Stimulated activated naive CD8-positive, alpha-beta T cell treated with anti-CD3 and anti-CD28 coated beads, Interleukin-15, amount 100 ng/mL, for 72 hours (primary cell): ENCODE measurements at regions not wholly inside any gene's neighbourhood (a gene's known extent, or its start where the extent isn't known, plus 50 kb on each side); places are given as distances from the start of the nearest gene placed in this dataset.
A peak's percentile ranks its signal among the peaks of the same experiment; 100 is the strongest.

Experiments used
- ATAC-seq: fragments of 150-1000 bp; cut with Tn5 transposase; 2 replicates; pipeline ENCODE4 v1.10.0; 2021; ENCODE audit warnings: mild to moderate bottlenecking, moderate library complexity
- DNase-seq, 2 donors: peaks; one replicate each; pipeline ENCODE4 v3.0.0; 2021 to 2022
- H3K27ac Mint-ChIP-seq, 2 donors: one replicate each; pipeline ENCODE4 v1.8.0; 2022; ENCODE audit warnings: mild to moderate bottlenecking in 2 of 2, mixed read lengths in 2 of 2, moderate library complexity in 2 of 2
- H3K27me3 Mint-ChIP-seq: one replicate; pipeline ENCODE4 v1.8.0; 2022; ENCODE audit warnings: mixed read lengths
- H3K4me1 Mint-ChIP-seq: one replicate; pipeline ENCODE4 v1.8.0; 2022; ENCODE audit warnings: mild to moderate bottlenecking, mixed read lengths
- H3K4me3 Mint-ChIP-seq, 2 donors: one replicate each; pipeline ENCODE4 v1.8.0; 2022; ENCODE audit warnings: mild to moderate bottlenecking in 2 of 2, mixed read lengths in 2 of 2, moderate library complexity in 1 of 2
- H3K9me3 Mint-ChIP-seq, 2 donors: one replicate each; pipeline ENCODE4 v1.8.0; 2022; ENCODE audit warnings: mixed read lengths in 2 of 2

- Mint-ChIP-seq H3K4me1 (no peaks in the 10 kb centered on the region), H3K9me3 (no peaks in the 10 kb centered on the region), H3K4me3 (no peak overlapping the region), H3K27me3 (no peaks in the 10 kb centered on the region), H3K27ac (no peak overlapping the region)
- no peak for DNase-seq
- ATAC-seq = peak; percentile 50
Measured at GRCh38 chr13:86201477-86201876, 402.3 kb upstream of the SLITRK6 start.

- Mint-ChIP-seq H3K4me3 (no peak overlapping the region), H3K27ac (no peak overlapping the region), H3K27me3 (no peaks in the 10 kb centered on the region), H3K4me1 (no peaks in the 10 kb centered on the region), H3K9me3 (peaks cover 10 to 11% of the 10 kb centered on the region in 2 donors)
- ATAC-seq (no peak), DNase-seq (no peak)
Measured at GRCh38 chr13:86193281-86193680, 394.1 kb upstream of the SLITRK6 start.

GRCh38 chr13:86188170-86188569, 389.0 kb upstream of the SLITRK6 start:
- no peaks in the 10 kb centered on the region for H3K4me1 Mint-ChIP-seq
- no peaks in the 10 kb centered on the region for H3K27me3 Mint-ChIP-seq
- H3K4me3 Mint-ChIP-seq = no peak overlapping the region
- H3K9me3 Mint-ChIP-seq = peaks cover 14 to 37% of the 10 kb centered on the region in 2 donors
- no peak for DNase-seq
- no peak for ATAC-seq
- no peak overlapping the region for H3K27ac Mint-ChIP-seq

- H3K27me3 Mint-ChIP-seq = no peaks in the 10 kb centered on the region
- no peak for ATAC-seq
- DNase-seq = no peak
- peaks cover 14 to 46% of the 10 kb centered on the region in 2 donors for H3K9me3 Mint-ChIP-seq
- peak overlapping the region in 1 of 2 donors; percentile 27 for H3K27ac Mint-ChIP-seq
- H3K4me3 Mint-ChIP-seq = no peak overlapping the region
- no peaks in the 10 kb centered on the region for H3K4me1 Mint-ChIP-seq
Measured at GRCh38 chr13:86185636-86186035, 386.4 kb upstream of the SLITRK6 start.

- Mint-ChIP-seq H3K27ac (no peak overlapping the region), H3K9me3 (peaks cover 10 to 46% of the 10 kb centered on the region in 2 donors), H3K4me1 (no peaks in the 10 kb centered on the region), H3K27me3 (no peaks in the 10 kb centered on the region), H3K4me3 (no peak overlapping the region)
- DNase-seq (no peak), ATAC-seq (no peak)
Measured at GRCh38 chr13:86185107-86185506, 385.9 kb upstream of the SLITRK6 start.

- Mint-ChIP-seq H3K4me1 (no peaks in the 10 kb centered on the region), H3K9me3 (peaks cover 0 to 4% of the 10 kb centered on the region in 2 donors), H3K27ac (no peak overlapping the region), H3K27me3 (no peaks in the 10 kb centered on the region), H3K4me3 (no peak overlapping the region)
- ATAC-seq (no peak), DNase-seq (no peak)
Measured at GRCh38 chr13:86174622-86175021, 375.4 kb upstream of the SLITRK6 start.

GRCh38 chr13:86172961-86173360, 373.7 kb upstream of the SLITRK6 start:
- Mint-ChIP-seq H3K27ac (no peak overlapping the region), H3K27me3 (no peaks in the 10 kb centered on the region), H3K4me1 (no peaks in the 10 kb centered on the region), H3K4me3 (no peak overlapping the region), H3K9me3 (peaks cover 0 to 4% of the 10 kb centered on the region in 2 donors)
- DNase-seq (no peak), ATAC-seq (no peak)

GRCh38 chr13:86161257-86161656, 362.0 kb upstream of the SLITRK6 start:
- no peak overlapping the region for H3K27ac Mint-ChIP-seq
- ATAC-seq (no peak), DNase-seq (no peak)
- H3K9me3 Mint-ChIP-seq = peaks cover 0 to 6% of the 10 kb centered on the region in 2 donors
- no peak overlapping the region for H3K4me3 Mint-ChIP-seq
- H3K27me3 Mint-ChIP-seq = no peaks in the 10 kb centered on the region
- H3K4me1 Mint-ChIP-seq = no peaks in the 10 kb centered on the region

GRCh38 chr13:86155756-86156155, 356.5 kb upstream of the SLITRK6 start:
- Mint-ChIP-seq H3K4me1 (no peaks in the 10 kb centered on the region), H3K27ac (no peak overlapping the region), H3K9me3 (peaks cover 0 to 9% of the 10 kb centered on the region in 2 donors), H3K4me3 (no peak overlapping the region), H3K27me3 (no peaks in the 10 kb centered on the region)
- no peak for DNase-seq
- ATAC-seq = no peak

- peaks cover 0 to 4% of the 10 kb centered on the region in 2 donors for H3K9me3 Mint-ChIP-seq
- ATAC-seq (no peak), DNase-seq (no peak)
- H3K4me1 Mint-ChIP-seq = no peaks in the 10 kb centered on the region
- H3K27ac Mint-ChIP-seq = no peak overlapping the region
- H3K27me3 Mint-ChIP-seq = no peaks in the 10 kb centered on the region
- no peak overlapping the region for H3K4me3 Mint-ChIP-seq
Measured at GRCh38 chr13:86142080-86142479, 342.9 kb upstream of the SLITRK6 start.

- no peaks in the 10 kb centered on the region for H3K4me1 Mint-ChIP-seq
- H3K9me3 Mint-ChIP-seq = no peaks in the 10 kb centered on the region
- H3K4me3 Mint-ChIP-seq = no peak overlapping the region
- DNase-seq (no peak), ATAC-seq (no peak)
- no peak overlapping the region for H3K27ac Mint-ChIP-seq
- no peaks in the 10 kb centered on the region for H3K27me3 Mint-ChIP-seq
Measured at GRCh38 chr13:86135856-86136255, 336.6 kb upstream of the SLITRK6 start.

- no peak for ATAC-seq
- Mint-ChIP-seq H3K27me3 (no peaks in the 10 kb centered on the region), H3K9me3 (peaks cover 5 to 12% of the 10 kb centered on the region in 2 donors), H3K4me3 (no peak overlapping the region), H3K27ac (no peak overlapping the region), H3K4me1 (no peaks in the 10 kb centered on the region)
- DNase-seq = no peak
Measured at GRCh38 chr13:86121881-86122280, 322.7 kb upstream of the SLITRK6 start.

GRCh38 chr13:86109107-86109506, 309.9 kb upstream of the SLITRK6 start:
- peaks cover 22 to 32% of the 10 kb centered on the region in 2 donors for H3K9me3 Mint-ChIP-seq
- H3K4me1 Mint-ChIP-seq = no peaks in the 10 kb centered on the region
- ATAC-seq = no peak
- H3K27ac Mint-ChIP-seq = no peak overlapping the region
- H3K27me3 Mint-ChIP-seq = no peaks in the 10 kb centered on the region
- no peak for DNase-seq
- H3K4me3 Mint-ChIP-seq = no peak overlapping the region

GRCh38 chr13:86108334-86108733, 309.1 kb upstream of the SLITRK6 start:
- Mint-ChIP-seq H3K9me3 (peaks cover 22 to 39% of the 10 kb centered on the region in 2 donors), H3K4me3 (no peak overlapping the region), H3K27me3 (no peaks in the 10 kb centered on the region), H3K4me1 (no peaks in the 10 kb centered on the region), H3K27ac (no peak overlapping the region)
- ATAC-seq (no peak), DNase-seq (no peak)

GRCh38 chr13:86098511-86098910, 299.3 kb upstream of the SLITRK6 start:
- ATAC-seq = no peak
- no peak overlapping the region for H3K27ac Mint-ChIP-seq

GRCh38 chr13:86095351-86095750, 296.1 kb upstream of the SLITRK6 start:
- no peak overlapping the region for H3K4me3 Mint-ChIP-seq
- ATAC-seq (no peak), DNase-seq (no peak)
- H3K4me1 Mint-ChIP-seq = no peaks in the 10 kb centered on the region
- peaks cover 4 to 7% of the 10 kb centered on the region in 2 donors for H3K9me3 Mint-ChIP-seq
- H3K27me3 Mint-ChIP-seq = no peaks in the 10 kb centered on the region
- H3K27ac Mint-ChIP-seq = no peak overlapping the region

More at GRCh38 chr13:86098511-86098910, 299.3 kb upstream of the SLITRK6 start:
- no peaks in the 10 kb centered on the region for H3K27me3 Mint-ChIP-seq
- no peak overlapping the region for H3K4me3 Mint-ChIP-seq
- no peaks in the 10 kb centered on the region for H3K4me1 Mint-ChIP-seq
- DNase-seq = no peak
- peaks cover 0 to 12% of the 10 kb centered on the region in 2 donors for H3K9me3 Mint-ChIP-seq

- no peak overlapping the region for H3K4me3 Mint-ChIP-seq
- DNase-seq (no peak), ATAC-seq (no peak)
- no peaks in the 10 kb centered on the region for H3K27me3 Mint-ChIP-seq
- H3K27ac Mint-ChIP-seq = no peak overlapping the region
- no peaks in the 10 kb centered on the region for H3K4me1 Mint-ChIP-seq
- peaks cover 4 to 7% of the 10 kb centered on the region in 2 donors for H3K9me3 Mint-ChIP-seq
Measured at GRCh38 chr13:86090181-86090580, 291.0 kb upstream of the SLITRK6 start.
